GM19238 (cell line): ENCODE measurements at regions not wholly inside any gene's neighbourhood (a gene's known extent, or its start where the extent isn't known, plus 50 kb on each side); places are given as distances from the start of the nearest gene placed in this dataset.

Experiments used
- DNase-seq: peaks from one replicate; pipeline ENCODE4 v3.0.0; 2011; ENCODE audit warnings: low spot score; ENCODE audit not compliant: insufficient read length

DNA sequence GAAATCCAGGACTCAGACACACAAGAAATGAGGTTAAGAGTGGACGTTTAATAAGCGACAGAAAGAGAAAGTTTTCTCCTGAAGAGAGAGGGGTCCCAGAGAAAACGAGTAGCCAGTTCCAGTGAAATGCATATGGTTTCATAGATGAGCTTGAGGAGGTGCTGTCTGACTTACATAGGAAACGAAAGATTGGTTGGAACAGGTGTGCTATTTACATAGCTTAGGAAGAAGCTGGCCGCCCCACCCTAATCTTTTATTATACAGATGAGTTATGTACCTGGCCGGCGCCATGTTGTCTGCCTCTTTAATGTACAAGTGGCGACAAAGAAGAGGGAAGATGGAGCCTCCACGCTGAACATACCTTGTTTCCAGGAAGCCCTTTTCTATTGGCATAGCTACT lies 223.0 kb downstream of the SLC6A15 start:
- no peak for DNase-seq

DNA sequence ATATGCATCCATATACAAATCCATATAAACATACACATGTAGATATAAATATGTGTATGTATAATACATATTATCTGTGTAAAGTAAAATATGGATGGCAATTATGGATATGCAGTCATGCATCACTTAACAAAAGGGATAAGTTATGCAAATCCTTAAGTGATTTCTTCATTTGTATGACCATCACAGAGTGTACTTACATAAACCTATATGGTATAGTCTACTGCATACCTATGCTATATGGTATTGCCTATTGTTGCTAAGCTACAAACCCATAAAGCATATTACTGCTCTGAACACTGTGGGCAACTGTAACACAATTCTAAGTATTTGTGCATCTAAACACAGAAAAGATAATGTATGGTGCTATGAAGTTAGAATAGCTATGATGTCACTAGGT lies 227.2 kb downstream of the SLC6A15 start:
- DNase-seq: no peak

DNA sequence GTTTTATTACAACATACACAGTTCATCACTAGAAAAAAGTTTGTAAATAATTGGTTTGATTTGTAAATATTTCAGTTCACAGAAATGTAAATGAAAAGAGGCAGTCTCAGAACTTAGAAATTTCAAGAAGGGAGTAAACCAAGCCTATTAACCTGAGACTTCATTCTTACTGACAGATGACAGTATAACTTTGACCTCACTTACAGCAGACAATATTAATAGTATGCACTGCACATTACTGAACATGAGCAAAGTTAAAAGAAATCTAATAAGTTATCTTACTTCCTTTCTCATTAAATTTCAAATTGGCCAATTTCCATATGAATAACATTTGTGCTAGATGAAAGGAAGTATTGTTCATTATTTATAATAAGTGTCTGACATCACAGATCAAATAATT lies 235.8 kb downstream of the SLC6A15 start:
- DNase-seq: no peak

DNA sequence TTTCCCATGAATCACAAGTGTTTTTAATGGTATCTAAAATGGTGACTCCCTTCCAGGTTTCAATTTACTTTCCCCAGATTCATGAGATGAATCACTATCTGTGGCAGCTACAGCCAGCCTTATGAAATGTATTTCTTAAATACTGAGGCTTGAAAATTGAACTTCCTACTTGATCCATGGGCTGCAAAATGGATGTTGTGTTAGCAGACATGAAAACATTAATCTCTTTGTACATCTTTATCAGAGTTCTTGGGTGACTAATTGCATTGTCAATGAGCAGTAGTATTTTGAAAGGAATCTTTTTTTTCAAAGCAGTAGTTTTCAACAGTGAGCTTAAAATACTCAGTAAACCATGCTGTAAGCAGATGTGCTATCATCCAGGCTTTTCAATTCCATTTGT lies 250.8 kb downstream of the SLC6A15 start:
- DNase-seq: no peak

DNA sequence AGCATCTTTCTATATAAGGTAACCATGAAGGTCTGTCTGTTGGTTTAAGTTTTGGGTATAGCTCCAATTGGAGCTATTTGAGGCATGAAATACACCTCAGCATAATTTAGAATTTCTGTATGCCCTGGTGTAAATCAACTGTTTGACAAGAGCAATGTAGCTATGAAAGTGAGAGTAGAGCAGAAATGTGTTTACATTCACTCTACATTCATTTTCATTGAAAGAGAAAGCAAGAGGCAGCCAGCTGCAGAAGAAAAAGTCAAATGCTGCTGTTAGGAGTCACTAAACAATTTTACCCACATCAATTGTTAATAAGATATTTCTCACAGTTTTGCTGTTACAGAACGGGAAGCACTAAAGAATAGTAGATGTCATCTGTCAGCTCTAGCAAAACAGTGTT lies 252.5 kb downstream of the SLC6A15 start:
- no peak for DNase-seq

DNA sequence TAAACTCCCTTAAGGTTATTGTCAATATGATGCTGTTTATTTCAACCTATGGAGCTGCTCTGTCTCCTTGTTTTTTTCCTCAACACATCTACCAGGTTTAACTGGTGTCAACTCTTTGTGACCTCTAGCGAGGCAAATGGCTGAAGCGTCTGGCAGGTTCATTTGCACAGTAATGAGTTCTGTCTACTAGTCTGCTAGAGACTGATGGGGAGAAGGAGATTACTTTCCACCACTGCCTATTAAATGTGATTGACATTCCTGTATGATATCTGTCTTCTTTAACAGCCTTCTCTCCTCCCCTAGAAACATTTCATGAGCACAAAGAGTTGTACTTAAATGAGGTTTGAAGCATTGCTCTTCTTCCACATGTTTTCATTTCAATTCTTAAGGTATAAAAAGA lies 253.7 kb downstream of the SLC6A15 start:
- DNase-seq: no peak

DNA sequence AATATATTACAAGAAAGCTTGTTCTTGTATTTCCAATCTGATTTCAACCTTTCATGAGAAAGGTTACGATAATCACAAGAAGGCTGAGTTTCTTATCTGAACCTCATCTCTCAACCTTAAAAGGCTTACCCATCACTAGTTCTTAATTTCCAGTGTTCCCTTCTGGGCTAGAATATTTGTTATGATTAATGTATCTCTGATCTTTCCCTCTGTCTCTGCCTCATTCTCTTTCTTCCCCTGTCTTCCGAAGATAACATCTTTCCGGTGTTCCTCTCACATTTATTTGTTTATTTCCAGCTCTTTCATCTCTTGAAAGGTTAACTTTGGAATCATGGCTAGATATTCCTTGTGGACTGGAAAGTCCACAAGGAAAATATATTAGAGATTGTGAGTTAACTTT lies 255.9 kb downstream of the SLC6A15 start:
- DNase-seq: no peak

DNA sequence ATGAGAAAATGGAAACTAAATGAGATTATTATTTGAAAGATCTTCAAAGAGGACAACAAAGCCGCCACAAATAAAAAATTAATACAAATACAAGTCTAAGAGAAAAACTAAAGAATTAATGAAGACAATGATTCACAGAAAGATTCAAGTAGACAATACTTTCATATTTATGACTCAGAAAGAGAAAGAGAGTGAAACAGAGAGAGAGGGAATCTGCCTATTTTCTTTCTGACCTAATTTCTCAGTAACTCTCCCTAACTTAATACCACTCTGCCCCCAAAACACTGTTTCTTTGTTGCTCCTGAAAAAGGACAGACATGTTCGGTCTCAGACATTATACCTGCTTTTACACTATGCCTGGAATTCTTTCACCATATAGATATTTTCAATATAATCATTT lies 259.1 kb downstream of the SLC6A15 start:
- DNase-seq: no peak

DNA sequence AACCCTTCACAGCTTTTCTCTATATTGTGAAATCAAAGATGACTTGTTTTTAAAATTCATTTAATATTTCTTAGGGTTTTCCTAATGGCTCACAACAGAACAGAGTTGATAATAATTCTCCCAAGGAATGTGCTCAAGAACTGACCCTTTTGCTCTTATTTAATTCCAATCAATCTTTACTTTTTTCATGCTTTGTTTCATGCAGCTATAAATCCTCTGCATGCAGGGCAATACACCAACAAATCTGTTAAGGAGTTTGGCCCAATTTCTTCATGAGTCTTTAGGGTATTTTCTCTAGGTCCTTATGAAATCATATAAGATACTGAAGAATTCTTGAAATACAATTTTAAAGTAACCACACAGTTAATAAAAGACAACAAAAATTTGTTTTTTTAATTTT lies 264.2 kb downstream of the SLC6A15 start:
- no peak for DNase-seq

DNA sequence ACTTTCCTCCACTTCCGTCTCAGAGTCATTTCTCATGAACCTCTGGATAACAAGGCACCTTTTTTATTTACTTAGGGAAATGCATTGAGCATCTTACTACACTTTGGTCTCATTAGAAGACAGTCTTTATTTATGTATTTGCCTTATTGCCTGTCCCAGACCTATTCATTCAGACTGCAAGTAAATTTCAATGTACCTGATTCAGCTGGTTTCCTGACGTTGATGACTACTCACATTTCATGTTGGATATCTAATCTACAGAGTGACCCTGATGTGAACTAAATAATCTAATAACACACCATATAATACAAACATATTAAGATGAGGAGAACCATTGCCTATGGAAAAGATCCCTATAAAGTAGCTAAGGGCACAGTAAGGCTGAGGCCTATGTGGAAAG lies 267.7 kb downstream of the SLC6A15 start:
- no peak for DNase-seq

DNA sequence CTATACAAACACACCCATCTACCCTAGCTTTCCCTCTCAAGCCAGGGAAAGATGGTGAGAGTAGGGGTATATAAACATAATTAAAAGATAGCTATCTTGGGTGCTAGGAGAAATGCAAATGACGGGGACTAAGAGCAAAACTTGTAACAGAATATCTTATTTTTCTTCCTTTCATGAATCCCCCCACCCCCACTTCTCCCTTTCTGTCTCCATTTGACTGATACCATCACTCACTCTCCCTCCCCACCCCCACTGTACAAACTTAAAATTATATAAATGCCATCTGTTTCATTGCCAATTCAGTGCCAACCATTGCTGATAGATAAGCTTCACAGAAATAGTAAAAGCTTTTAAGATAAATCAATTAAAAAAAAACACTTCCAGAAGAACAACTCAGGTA lies 268.6 kb downstream of the SLC6A15 start:
- no peak for DNase-seq

DNA sequence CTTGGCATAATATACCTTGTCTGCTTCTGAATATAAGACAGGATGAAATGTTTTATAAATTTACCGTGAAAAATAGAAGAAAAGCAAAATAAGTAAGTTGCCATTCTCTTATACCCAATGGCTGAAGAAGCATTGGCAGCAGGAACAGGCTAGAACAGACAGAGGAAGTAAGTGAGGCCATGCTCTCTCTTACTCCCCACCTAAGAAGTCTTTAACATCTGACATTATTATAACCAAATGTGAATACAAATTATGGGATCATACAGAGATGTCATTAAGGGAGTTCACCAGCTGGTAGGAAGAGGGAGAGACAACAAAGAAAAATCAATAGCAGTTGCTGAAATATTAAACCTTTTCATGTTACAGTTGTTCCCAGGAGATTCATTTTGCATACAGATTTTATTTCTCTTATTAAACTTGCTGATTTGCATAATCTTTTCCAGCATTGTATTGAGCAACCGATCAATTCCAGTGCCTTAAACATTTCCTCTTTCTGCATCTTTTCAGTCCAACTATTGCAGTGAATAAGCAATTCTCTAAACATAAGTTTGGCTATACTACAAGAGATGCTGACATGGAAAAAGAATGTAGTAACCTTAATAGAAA lies 270.6 kb downstream of the SLC6A15 start:
- DNase-seq: no peak

DNA sequence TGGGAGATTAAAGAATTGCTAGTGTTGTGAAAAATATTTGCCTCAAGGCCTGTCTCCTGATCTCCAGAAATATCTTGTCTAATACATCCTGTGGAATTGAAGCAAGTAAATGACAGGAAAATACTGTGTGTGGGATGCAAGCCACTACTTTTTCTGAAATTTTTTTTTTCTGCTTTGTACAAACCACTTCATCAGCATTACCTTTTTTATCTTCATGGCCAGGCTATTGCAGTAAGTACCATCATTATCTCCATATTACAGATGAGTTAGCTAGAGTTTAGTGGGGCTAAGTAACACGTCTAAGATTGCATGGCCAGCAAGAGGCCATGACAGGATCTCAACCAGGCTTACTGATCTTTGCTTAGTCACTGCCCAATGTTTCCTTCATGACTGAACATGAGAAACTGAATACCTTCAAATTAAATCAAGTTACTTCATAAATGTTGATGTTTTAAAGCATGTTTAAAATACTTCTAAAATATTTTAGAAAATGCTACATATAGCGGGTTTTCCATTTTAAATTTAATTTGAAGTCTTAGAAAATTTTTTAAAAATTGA lies 273.7 kb downstream of the SLC6A15 start:
- DNase-seq: no peak

DNA sequence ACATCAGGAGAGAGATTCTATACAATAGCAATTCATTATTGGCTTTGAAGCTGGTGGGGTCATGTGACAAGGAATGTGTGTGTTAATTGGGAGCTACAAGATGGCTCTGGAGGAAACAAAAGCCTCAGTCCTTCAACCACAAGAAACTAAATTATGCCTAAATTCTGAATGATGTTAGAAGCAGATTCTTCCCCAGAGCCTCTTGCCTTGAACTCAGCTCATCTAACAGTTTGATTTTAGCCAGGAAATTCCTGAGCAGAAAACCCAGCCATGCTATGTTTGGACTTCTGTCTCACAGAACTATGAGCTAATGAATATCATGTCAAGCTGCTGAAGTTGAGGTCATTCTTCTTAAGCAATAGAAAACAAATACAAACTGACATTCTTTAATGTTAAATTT lies 274.7 kb downstream of the SLC6A15 start:
- DNase-seq: no peak

DNA sequence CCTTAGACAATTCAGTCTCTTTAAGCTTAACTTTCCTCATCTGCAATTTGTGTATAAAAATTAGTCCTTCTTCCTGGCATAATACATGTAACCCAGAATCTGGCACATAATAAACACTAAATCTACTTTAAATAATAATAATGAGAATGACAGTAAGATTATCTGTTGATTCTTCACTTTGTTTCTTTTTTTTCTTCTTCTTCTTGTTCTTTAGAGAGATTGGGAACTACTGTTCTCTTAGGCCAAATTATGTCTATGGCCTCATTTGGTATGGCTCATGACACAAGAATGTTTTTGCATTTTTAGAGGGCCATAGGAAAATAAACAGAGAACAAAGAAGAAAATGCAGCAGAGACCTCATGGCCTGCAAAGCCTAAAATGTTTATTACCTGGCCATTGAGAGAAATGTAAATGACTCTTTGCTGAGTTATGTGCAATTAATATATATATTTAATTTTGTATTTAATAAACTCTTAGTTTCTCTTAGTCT lies 275.8 kb downstream of the SLC6A15 start:
- DNase-seq: no peak

DNA sequence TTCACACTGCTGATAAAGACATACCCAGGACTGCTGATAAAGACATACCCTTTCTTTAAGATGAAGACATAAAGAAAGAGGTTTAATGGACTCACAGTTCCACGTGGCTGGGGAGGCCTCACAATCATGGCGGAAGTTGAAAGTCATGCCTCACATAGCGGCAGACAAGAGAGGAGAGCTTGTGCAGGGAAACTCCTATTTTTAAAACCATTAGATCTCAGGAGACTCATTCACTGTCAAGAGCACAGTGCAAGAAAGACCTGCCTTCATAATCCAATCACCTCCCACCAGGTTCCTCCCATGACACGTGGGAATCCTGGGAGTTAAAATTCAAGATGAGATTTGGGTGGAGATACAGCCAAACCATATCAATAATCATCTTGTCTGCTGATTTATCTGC lies 278.1 kb downstream of the SLC6A15 start:
- DNase-seq: no peak

DNA sequence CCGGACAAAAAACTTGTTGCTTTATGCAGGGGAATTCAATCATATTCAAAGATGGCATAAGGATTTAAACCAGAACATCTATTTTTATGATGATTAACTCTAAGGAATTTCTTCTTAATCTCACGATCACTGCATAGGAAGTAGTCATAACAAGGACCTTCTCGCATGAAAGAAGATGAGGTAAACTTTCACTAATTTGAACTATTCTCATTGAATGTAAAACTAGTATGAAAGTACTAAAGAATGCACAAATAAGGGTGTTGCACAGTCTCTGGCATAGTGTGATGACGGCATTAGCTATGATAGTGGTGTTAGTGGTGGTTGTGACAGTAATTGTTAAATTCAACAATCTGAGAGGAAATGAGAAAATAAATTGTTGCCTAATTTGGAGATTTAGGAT lies 280.0 kb downstream of the SLC6A15 start:
- DNase-seq: no peak

DNA sequence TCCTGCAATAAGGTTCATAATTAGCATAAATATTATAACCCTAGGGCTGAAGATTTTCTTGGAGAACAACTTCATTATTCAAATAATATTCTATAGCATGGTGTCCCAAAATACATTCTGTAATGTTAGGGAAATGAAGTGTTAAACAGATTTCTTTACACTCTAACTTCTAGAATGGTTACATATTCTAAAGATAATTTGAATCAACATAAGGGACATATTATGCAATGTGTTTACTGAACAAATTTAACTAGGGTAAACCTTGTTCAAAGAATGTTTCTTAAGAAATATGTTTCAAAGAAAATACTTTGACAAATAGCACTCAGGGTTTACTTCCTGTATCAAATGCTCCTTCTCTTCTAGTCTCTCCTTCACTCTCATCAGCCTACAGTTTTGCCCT lies 281.6 kb downstream of the SLC6A15 start:
- no peak for DNase-seq

DNA sequence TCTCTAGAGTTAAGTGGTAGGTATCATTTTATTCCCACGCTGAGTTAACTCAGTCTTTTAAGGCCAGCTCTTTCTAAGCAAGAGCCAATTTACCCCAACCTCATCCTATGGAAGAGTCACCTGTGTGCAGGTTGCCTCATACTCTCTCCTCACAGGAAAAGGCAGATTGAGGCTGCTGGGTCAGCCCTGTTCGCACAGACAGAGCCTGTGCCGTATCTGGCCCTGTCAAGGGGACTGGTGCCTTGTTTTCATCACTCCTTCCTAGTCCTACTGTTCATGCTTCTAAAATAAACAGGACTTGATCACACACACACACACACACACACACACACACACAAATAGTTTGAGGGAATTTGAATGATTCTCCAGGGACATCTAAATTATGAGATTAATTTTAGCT lies 285.0 kb downstream of the SLC6A15 start:
- DNase-seq: no peak

DNA sequence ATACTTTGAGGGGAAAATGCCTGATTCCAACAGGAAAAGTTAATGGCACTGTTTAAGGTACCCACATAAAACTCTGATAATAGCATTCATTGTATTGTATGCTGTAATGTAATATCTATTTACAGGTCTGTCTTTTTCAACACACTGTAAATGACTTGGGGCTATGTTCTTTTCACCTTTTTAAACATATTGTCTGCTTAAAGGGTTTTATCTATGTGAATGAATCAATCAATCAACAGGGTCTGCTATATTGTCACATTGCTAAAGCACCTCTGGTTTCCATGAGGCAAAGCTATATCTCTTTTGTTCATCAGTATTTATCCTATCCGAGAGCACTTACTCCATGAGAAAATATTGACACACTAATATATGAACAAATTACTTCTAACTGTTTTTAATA lies 288.0 kb downstream of the SLC6A15 start:
- no peak for DNase-seq

DNA sequence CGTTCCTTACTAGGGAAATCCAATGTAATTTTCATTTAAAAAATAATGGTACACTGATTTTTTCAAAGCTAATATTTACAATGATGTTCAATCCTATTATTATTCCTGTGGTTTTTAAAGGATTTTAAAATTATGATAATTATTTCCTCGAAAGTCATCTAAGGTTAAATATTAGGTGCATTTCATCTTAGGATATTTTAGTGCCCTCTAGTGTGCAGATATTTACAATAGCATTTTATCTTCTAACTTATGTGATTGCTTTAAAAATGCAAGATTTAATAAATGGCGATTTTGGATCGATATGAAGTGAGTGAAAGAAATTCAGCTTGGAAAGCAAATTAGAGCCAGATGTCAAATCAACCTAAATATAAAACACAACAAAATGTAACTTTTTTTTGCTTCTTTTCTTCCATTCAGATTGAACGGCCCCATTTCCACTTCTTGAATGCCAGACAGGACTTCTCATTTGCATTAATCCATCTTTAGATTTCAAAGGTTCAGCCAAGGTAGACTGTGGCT lies 293.5 kb downstream of the SLC6A15 start:
- no peak for DNase-seq

DNA sequence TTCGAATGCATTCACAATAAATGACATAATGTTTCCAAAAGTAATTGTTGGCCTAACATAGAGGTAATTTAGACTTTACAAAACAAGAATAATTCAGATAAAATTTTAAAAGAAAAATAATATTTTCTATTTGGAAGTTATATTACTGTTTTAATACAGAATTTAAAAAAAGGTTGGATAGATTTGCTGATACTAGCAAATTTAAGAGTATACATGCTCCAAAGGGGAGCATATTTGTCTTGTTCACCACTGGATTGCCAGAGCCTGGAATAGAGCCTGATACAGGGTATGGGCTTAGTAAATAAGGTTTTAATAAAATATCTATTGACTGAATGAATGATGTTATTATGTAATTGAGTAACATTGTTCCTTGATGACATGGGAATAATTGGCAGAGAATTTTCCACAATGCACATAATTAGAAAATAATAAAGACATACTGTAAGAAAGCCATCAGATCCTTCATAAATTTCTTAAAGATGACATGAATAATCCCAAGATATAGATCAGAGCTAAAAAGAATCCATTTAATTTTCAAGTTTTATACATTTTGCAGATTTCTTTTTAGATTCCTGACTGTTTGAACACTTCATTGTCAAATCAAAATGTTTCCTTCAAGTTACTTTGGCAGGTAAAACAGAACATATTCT lies 305.3 kb downstream of the SLC6A15 start:
- DNase-seq: no peak

DNA sequence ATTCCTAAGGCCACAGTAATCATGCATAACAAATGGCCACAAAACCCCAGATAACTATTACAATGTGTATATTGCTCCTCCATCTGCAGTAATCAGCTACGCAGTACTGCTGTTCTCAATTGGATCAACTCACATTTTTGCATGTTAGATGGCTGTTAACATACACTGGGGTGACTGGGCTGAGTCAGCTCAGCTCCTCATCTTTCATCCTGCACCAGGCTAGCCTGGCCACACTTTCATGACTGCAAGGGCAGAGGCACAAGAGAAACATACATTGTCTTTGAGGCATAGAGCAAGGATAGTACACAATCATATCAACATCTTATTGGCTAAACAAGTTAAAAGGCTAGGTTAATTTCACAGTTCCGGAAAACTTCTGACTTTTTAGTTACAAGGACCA lies 306.6 kb downstream of the SLC6A15 start:
- no peak for DNase-seq
